Middle frontal gyrus (tissue), 1 donor: ENCODE measurements at regions not wholly inside any gene's neighbourhood (a gene's known extent, or its start where the extent isn't known, plus 50 kb on each side); places are given as distances from the start of the nearest gene placed in this dataset.
"Not testable (repeated sequence)": the region's sequence is repeated elsewhere in the genome, so short reads cannot be mapped to it uniquely, and the experiment has no call there.

ENCODE experiments used
- DNase-seq: peaks from one replicate; pipeline ENCODE4 v3.0.0-alpha.2; 2015; ENCODE audit warnings: low spot score; ENCODE audit errors: extremely low spot score

GRCh38 chr10:56104923-56105322 is 256.1 kb downstream of the ZWINT start:
- no peak for DNase-seq

GRCh38 chr10:56104487-56104886 is 256.6 kb downstream of the ZWINT start:
- no peak for DNase-seq

GRCh38 chr10:56096226-56096517 is 264.9 kb downstream of the ZWINT start:
- no peak for DNase-seq

- no peak for DNase-seq
Measured at GRCh38 chr10:56095506-56096225, 265.4 kb downstream of the ZWINT start.

- DNase-seq = not testable (repeated sequence)
Measured at GRCh38 chr10:56093645-56094044, 267.4 kb downstream of the ZWINT start.

GRCh38 chr10:56091872-56092271 is 269.2 kb downstream of the ZWINT start:
- DNase-seq = no peak

GRCh38 chr10:56090914-56091540 is 270.0 kb downstream of the ZWINT start:
- no peak for DNase-seq

- DNase-seq = no peak
Measured at GRCh38 chr10:56085406-56086122, 275.5 kb downstream of the ZWINT start.

GRCh38 chr10:56082169-56082568 is 278.9 kb downstream of the ZWINT start:
- DNase-seq = no peak

GRCh38 chr10:56068473-56069263 is 292.4 kb downstream of the ZWINT start:
- no peak for DNase-seq

GRCh38 chr10:56068040-56068439 is 293.0 kb downstream of the ZWINT start:
- no peak for DNase-seq

- DNase-seq = no peak
Measured at GRCh38 chr10:56063642-56064041, 297.4 kb downstream of the ZWINT start.

- no peak for DNase-seq
Measured at GRCh38 chr10:56057860-56058259, 303.2 kb downstream of the ZWINT start.

- DNase-seq = no peak
Measured at GRCh38 chr10:56035489-56035888, 325.6 kb downstream of the ZWINT start.

GRCh38 chr10:56028298-56029132 is 332.5 kb downstream of the ZWINT start:
- no peak for DNase-seq

GRCh38 chr10:56012101-56012500 is 349.0 kb downstream of the ZWINT start:
- no peak for DNase-seq

- DNase-seq = no peak
Measured at GRCh38 chr10:56003555-56003954, 357.5 kb downstream of the ZWINT start.

- no peak for DNase-seq
Measured at GRCh38 chr10:55989188-55989587, 371.9 kb downstream of the ZWINT start.

- DNase-seq = no peak
Measured at GRCh38 chr10:55979203-55979602, 381.9 kb downstream of the ZWINT start.

GRCh38 chr10:55966101-55966500 is 395.0 kb downstream of the ZWINT start:
- no peak for DNase-seq

GRCh38 chr10:55943403-55943802 is 417.7 kb downstream of the ZWINT start:
- DNase-seq = no peak
